ENCODE measurements at regions not wholly inside any gene's neighbourhood (a gene's known extent, or its start where the extent isn't known, plus 50 kb on each side); places are given as distances from the start of the nearest gene placed in this dataset.

DNA sequence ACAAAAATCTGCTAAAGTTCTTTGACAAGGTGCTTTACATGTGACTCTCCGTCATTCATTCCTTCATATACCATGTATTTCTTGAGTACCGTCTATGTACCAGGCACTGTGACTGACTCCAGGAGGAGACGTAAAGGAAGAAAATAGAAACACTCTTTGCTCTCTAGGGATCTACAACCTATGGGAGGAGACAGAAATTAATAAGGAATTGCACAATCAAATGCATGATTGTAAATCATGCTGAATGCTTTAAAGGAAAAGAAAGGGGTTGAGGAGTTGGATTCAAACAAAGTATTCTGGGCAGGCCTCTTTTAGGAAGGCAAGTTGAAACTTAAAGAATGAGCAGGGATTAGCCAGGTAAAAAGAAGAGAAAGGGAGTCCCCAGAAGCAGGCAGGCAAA is 239.1 kb upstream of the FGGY start:
- 42 to 53% methylated on average over 3 of the region's 3 CpGs for WGBS, 2 donors
- intact Hi-C loops (cut with DNase I; ENCODE audit: low total_unique reads), result no loop called here
- TF ChIP-seq, protein P1, sequence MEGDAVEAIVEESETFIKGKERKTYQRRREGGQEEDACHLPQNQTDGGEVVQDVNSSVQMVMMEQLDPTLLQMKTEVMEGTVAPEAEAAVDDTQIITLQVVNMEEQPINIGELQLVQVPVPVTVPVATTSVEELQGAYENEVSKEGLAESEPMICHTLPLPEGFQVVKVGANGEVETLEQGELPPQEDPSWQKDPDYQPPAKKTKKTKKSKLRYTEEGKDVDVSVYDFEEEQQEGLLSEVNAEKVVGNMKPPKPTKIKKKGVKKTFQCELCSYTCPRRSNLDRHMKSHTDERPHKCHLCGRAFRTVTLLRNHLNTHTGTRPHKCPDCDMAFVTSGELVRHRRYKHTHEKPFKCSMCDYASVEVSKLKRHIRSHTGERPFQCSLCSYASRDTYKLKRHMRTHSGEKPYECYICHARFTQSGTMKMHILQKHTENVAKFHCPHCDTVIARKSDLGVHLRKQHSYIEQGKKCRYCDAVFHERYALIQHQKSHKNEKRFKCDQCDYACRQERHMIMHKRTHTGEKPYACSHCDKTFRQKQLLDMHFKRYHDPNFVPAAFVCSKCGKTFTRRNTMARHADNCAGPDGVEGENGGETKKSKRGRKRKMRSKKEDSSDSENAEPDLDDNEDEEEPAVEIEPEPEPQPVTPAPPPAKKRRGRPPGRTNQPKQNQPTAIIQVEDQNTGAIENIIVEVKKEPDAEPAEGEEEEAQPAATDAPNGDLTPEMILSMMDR (IDR thresholded peaks at IDR 0.05), result no peak
- TF ChIP-seq POLR2A (IDR thresholded peaks at IDR 0.05), result no peak
- no peak for DNase-seq (ENCODE audit: low spot score in 2 of 2)
- H3K4me3 ChIP-seq (ENCODE audit: low read depth, poor library complexity, severe bottlenecking), result no peak overlapping the region

DNA sequence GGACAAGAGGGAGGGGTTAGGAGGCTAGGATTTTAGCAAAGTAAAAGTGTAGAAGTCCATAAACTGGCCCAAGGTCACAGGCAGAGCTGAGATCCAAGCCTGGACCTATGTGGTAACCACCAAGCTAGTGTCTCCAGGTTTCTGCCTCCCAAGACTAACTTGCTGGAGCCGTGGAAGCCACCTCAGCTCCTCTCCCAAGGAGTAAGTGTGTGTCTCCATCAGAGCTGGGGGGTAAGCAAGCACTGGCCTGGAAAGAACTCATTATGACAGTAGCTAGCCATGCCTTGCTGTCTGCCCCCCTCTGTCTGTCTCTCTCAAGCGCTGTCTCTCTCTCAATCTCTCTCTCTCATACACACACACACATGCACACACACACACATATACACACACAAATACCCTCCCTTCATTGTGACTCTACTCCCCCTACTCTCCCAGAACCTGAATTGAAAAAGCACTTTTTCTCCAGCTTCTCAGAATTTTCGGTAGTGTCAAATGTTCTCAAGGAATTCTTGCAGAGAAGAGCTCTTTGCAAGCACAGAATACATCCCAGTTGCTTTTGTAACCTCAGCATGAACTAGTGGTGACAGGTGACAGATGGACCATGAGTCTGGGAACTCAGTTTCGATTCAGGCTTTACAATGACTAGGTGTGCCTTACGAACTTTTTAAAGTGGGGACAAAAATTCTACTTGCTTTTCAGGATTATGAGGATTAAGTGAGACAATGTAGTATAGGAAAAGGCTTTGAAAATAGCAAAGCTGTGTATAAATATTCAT is 238.0 kb upstream of the FGGY start:
- WGBS, 2 donors, result 78 to 79% methylated on average over 5 of the region's 5 CpGs
- TF ChIP-seq POLR2A (IDR thresholded peaks at IDR 0.05), result no peak
- TF ChIP-seq, protein P1 (IDR thresholded peaks at IDR 0.05), result no peak
- intact Hi-C loops (cut with DNase I; ENCODE audit: low total_unique reads), result no loop called here
- no peak overlapping the region for H3K4me3 ChIP-seq (ENCODE audit: low read depth, poor library complexity, severe bottlenecking)
- DNase-seq (ENCODE audit: low spot score in 2 of 2), result no peak

DNA sequence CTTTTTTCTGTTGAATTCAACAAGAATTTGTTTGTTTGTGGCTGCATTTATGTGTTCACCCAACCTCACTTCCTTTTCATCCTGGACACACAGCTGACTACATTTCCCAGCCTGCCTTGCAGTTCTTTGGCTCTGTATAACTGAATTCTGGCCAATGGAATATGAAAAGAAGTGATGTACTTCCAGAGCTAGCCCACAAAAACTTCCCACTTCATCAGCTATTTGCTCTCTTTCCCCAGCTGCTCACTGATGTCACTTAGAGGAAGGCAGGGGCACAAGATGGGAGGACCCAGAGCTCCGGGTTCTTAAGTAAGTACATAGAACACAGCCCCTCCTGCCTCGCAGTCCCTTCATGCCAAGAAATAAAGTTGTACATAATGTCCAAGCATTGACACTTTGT is 235.0 kb upstream of the FGGY start:
- WGBS, 2 donors, result 36 to 37% methylated on average over 2 of the region's 2 CpGs
- peak; percentile 87 to 89 for DNase-seq (ENCODE audit: low spot score in 2 of 2)
- intact Hi-C loops (cut with DNase I; ENCODE audit: low total_unique reads), result no loop called here
- no peak for TF ChIP-seq POLR2A (IDR thresholded peaks at IDR 0.05)
- TF ChIP-seq, protein P1 (IDR thresholded peaks at IDR 0.05), result no peak
- H3K4me3 ChIP-seq (ENCODE audit: low read depth, poor library complexity, severe bottlenecking), result no peak overlapping the region

DNA sequence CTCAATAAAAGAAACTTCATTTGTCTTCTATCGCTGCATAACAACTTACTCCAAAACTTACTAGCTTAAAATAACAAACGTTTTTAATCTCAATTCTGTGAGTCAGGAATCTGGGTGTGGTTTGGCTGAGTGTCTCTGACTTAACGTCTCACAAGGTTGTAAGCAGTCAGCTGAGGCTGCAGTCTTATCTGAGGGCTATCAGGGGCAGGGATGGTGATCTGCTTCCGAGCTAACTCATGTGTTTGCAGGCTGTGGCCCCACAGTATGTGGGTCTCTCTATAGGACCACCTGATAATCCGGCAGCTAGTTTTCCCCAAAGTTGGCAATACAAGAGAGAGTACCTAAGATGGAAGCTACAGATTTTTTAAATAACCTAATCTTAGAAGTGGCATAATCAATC is 234.2 kb upstream of the FGGY start:
- H3K4me3 ChIP-seq (ENCODE audit: low read depth, poor library complexity, severe bottlenecking), result no peak overlapping the region
- 39 to 43% methylated on average over 5 of the region's 5 CpGs for WGBS, 2 donors
- intact Hi-C loops (cut with DNase I; ENCODE audit: low total_unique reads), result no loop called here
- TF ChIP-seq, protein P1 (IDR thresholded peaks at IDR 0.05), result no peak
- no peak for TF ChIP-seq POLR2A (IDR thresholded peaks at IDR 0.05)
- peak in 1 of 2 donors; percentile 71 for DNase-seq (ENCODE audit: low spot score in 2 of 2)

DNA sequence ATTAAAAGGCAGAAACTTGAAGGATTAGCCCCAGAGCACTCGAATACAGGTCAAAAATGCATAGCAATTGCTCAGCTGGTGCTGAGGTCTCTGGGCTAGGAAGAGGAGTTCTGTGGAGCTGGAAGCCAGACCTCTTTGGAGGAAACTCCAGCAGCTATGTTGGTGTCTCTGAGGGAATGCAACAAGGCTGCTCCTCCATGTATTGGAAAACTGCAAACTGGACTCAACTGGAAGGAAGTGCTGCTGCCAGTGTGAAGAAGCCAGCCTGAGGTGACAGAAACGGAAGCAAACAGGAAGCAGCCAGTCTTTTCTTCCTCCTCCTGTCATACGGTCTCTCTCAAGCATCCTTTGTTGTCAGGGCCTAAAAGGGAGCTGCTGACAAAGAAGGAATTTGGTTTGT is 233.4 kb upstream of the FGGY start:
- intact Hi-C loops (cut with DNase I; ENCODE audit: low total_unique reads), result no loop called here
- whole genome bisulfite sequencing, 2 donors, result 58 to 68% methylated on average over 3 of the region's 3 CpGs
- H3K4me3 ChIP-seq (ENCODE audit: low read depth, poor library complexity, severe bottlenecking), result no peak overlapping the region
- TF ChIP-seq, protein P1 (IDR thresholded peaks at IDR 0.05), result no peak
- TF ChIP-seq POLR2A (IDR thresholded peaks at IDR 0.05), result no peak
- DNase-seq (ENCODE audit: low spot score in 2 of 2), result no peak

DNA sequence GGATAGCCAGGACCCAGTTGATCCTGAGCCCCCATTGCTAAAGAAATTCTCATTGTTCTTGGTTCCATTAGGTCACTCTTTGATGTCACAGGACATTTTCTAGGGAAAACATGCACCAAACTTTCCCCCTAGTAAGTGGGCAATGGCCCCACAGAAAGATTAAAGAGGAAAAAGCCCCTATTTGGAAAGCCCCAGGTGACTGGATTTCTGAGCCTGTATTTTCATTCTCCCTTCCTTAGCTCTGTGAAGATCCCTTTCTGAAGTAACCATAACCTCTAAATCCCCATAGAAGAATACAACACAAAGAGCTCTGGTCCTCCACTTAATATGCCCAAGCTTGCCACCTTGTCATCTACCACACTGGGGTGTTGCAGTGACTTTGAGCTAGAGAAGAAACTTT is 232.3 kb upstream of the FGGY start:
- no peak overlapping the region for H3K4me3 ChIP-seq (ENCODE audit: low read depth, poor library complexity, severe bottlenecking)
- intact Hi-C loops (cut with DNase I; ENCODE audit: low total_unique reads), result no loop called here
- no peak for TF ChIP-seq POLR2A (IDR thresholded peaks at IDR 0.05)
- TF ChIP-seq, protein P1 (IDR thresholded peaks at IDR 0.05), result no peak
- no peak for DNase-seq (ENCODE audit: low spot score in 2 of 2)

Measured in lower leg skin (tissue), 4 donors.